ENCODE measurements at regions not wholly inside any gene's neighbourhood (a gene's known extent, or its start where the extent isn't known, plus 50 kb on each side); places are given as distances from the start of the nearest gene placed in this dataset.
A peak's percentile ranks its signal among the peaks of the same experiment; 100 is the strongest.

DNA sequence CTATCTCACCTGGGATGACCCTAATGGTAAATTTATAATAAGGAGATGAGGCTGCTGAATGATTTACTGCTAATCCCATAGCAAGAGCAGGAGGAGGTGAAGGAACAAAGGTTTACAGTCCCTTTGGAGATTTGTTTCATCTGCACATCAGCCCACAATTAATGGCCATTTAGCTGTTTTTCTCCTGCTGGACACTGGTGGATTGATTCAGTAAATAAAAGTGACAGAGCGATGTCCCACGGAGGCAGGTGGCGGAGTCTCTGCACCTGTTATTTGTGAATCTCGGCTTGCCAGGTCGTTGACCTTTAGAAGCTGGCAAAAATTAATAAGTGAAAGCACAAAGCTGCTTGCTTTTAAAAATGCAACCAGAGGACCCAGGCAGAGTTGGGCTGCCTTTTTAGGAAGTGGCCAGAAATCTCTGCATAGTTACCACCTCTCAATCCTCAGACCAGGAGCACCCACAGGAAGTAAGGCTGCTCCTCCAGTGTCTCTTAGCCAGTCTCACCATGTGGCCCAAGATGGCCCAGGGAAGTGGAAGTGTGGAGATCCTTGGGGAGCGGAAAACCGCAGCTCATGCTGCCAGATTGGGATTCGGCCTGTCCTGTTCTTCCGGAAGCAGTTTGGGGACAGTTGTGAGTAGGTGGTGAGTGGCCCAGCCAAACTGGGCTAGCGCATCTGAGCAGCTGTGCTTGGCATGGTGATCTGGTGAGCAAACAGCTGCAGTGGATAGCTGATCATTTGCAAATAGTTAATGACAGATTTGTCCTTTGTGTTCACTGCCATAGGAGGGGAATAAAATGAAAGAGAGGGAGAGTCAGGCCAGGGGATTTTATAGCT is 1005.7 kb upstream of the PIK3C3 start:
- DNase-seq (ENCODE audit: low spot score), result no peak

DNA sequence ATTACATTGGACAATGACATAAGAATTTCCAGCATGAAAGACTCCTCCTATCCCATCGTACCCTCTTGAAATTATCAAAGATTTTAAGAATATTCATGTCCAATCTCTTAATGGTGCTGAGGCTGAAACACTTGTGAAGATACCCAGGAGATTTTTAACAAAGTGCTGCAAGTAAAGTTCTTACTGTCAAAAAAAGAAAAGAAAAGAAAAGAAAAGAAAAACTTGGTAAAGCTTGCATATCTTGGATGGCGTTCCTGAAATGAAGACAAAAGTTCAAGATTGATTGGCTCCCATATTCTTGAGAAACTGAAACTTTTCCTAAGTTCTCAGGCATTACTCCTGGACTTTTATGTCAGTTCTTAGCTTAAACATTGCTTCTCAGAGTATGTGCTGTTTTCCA is 1010.5 kb upstream of the PIK3C3 start:
- DNase-seq (ENCODE audit: low spot score), result no peak

DNA sequence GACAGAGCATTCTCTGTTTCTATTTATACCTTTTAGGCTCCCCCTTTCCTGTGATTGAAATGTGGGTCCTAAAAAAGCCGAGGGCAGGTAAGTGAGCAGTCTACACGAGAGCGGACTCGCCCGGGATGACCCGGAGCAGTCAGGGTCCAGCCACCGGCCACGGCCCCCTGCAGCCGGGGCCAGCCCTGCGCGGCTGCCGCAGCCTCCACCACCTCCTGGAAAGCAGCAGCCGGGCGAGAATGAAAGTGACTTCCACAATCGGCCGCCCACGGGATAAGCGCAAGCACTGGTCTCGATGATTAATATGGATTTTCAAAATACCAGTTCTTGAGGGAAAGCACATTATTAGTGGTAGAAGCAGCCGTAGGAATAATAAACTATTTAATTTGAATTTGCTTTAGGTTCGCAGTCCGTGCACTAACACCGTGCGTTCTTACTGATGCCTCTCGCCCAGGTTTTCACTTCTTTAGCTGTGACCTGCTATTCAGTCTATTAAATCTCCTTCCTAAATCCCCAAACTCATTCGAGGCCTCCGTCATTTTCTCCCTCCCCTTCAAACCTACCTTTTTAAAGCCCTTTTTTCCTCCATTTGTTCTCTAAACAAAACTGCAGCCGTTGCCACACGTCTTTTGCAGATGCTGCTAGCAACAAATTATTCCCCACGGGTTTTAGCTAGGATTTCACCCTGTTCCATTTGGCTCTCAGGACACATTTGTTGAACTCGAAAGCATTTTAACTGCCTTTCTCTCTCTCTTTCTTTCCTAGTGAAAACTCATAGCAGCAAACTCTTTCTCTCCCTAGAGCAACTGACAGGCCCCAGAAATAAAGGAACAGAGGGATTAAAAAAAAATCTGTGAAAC is 1015.1 kb upstream of the PIK3C3 start:
- no peak for DNase-seq (ENCODE audit: low spot score)

DNA sequence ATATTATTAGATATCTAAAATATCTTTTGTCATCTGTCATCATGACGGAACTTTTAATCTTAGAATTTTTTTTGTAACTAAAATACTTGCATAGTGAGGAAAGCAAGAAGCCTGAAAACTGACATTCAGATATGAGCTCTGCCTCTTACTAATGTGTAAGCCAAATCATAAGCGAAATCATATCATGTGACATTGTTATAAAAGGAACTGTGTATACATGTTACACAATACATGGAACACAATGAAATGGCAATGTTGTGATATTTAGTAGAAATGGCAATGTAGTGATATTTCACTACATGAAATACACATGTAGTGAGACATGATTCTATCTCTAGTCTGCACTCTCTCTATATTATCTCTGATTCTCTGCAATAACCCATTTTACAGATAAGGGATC is 1016.4 kb upstream of the PIK3C3 start:
- DNase-seq (ENCODE audit: low spot score), result no peak

DNA sequence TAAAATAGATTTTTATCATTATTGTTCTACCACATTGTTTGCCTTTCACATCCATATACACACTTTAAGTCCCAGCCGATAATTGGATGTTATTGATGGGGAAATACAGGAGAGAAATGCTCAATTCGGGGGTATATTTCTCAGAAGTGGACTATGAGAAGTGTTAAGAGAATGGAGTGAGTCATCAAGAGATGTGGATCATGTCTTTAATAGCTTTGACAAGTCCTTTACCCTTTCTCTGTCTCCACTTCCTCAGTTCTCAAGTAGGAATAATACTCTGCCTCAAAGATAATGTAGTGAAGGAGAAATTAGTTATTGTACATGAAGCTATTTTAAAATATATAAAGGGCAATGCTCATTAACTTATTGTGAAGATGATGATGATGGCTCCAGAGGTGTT is 1017.6 kb upstream of the PIK3C3 start:
- no peak for DNase-seq (ENCODE audit: low spot score)

DNA sequence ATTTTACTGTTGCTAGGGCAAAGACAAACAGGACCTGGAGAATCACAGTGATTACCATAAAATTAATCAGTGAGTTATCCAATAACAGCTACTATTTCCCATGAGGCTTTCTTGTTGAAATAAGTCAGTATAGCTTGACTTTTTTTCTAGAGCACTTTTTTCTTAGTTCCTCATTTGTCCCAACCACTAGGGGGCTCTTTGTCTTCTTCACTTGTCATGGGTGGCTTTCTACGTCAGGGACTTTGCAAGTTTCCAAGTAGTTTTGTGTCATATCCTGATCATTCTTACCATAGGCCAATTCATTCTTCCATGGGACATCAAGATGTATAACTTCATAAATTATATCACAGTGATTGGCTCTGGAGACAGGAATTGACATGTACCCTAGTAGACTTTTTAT is 1019.6 kb upstream of the PIK3C3 start:
- DNase-seq (ENCODE audit: low spot score), result no peak

DNA sequence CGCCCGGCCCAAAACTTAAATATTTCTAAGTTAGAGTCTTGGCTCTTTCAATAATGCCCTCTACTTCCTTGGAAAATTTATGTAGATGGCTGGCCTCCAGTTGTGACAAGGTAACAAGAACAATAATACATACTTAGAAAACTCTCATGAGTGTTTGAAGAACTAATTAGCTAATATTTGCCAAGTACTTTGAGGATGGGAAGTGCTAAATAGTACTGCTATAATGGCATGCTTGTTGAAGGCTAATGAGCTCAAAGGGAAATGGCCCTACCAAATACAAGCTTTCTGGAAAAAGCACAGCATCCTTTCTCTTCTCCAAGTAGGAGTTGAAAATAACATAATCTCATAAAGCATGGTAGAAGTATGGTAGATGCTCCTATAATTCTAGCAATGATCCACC is 1022.2 kb upstream of the PIK3C3 start:
- DNase-seq (ENCODE audit: low spot score), result no peak

DNA sequence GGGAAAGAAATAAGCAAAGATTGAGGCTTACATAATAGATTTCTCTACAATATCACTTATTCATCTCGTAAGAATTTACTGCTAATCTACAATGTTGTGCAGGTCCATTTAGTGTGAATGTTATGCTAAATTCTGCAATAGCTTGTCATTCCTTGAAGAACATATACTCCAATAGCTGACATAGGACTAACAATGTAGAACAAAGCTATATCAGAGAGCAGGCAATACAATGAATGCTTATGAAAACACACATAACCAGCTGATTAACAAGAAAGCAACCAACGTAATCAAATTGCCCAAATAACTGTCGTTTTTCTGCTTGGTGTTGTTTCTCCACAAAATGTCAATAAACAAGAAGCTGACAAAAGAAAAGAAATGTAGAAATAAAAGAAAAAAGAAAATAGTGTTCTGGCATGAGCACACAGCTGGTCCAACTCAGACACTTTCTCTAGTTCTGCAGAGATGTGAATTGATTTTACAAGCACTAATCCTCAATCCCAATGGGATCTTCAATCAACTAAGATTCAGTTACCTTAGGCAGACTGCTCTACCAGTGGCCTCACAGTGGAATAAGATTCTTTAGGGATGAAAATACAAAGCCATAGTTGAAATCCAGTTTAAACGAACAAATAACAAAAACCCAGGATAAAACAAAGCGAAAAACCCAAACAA is 1024.7 kb upstream of the PIK3C3 start:
- no peak for DNase-seq (ENCODE audit: low spot score)

DNA sequence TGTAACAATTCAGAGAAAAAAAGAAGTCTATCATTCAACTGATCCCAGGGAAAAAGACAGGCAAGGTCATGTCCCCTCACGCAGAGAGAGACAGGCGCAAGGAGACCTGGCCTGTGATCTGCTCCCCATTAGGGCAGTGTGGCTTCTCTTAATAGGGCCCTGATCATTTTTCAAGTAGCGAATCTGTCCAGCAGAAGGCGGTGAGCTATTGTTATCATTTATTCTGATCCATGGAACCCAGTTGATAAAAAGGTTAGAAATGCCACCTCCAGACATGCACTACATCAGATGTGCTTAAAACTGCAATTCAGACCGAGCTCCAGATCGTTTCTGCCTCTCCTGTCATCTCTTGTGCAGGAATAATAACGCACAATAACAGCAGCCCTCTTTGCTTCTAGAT is 1025.6 kb upstream of the PIK3C3 start:
- DNase-seq (ENCODE audit: low spot score), result no peak

DNA sequence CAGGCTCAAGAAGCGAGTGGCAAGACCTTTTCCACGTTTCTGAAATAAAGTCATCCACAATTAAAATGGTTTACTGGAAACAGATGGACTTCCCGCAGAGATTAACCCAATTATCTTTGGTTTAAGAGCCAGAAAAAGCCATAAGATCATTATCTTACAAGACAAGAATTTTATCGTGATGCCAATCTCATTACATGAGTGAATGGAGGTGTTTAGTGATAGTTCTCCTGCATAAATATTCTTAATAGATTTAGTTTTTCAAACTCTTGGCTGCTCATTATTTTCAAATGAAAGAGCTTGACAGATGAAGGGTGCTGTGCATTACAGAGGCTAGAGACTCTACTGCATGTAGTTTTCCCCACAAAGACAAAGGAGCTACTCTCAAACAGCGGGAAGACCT is 1028.4 kb upstream of the PIK3C3 start:
- DNase-seq (ENCODE audit: low spot score), result no peak

DNA sequence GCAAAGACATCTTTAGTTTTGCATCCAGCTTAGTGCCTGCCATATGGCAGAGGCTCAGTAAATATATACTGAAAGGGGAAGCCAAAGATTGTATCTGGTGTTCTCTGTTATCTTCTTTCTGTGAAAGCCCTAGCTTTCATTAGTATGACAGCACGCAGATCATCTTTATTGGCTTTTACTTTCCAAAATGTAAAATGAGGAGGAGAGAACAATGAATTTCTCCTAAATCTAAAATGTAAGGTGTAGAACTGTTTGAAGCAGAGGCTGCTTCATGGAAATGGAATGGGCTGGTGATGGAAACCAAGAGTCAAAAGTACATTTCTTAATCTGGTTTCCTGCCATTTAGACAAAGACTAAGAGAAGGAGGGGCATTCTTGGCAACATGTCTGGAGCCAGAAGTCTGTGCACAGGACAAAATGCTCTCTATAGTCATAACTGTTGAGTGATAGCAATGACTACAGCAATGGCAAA is 1029.9 kb upstream of the PIK3C3 start:
- DNase-seq (ENCODE audit: low spot score), result no peak

DNA sequence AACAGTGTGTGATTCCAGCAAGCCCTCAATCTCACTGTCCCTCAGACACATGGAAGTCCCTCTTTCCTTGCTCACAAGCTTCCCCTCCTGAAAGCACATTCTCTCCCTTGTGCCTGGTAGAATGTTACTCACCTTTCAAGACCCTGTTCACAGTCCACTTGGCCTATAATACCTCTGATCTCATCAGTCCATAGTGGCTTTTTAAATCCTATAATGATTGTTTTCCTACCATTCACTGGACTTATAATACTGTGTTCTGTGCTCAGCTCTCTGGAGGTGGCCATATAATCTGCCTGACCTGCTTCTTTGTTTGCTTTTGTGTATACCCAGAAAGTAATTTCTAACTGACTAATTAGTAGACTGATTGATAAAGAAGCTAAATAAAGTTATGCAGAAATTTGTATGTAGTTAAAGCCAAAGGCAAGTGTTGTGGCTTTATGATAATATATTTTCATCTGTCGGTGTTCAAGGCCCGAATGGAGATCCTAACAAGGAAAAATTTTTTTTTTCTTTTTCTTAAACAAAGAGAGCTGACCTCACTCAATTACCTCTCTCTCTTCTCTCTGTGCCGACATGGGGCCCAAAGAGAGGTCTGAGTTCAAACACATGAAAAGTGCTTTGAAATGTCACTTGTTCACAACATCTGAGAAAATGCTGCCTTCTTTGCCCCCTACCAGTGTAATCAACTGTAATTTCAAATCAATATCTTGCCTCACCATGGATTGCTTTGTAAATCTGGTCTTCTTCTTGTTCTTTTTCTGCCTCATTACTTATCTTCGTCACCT is 1033.0 kb upstream of the PIK3C3 start:
- DNase-seq (ENCODE audit: low spot score), result no peak

DNA sequence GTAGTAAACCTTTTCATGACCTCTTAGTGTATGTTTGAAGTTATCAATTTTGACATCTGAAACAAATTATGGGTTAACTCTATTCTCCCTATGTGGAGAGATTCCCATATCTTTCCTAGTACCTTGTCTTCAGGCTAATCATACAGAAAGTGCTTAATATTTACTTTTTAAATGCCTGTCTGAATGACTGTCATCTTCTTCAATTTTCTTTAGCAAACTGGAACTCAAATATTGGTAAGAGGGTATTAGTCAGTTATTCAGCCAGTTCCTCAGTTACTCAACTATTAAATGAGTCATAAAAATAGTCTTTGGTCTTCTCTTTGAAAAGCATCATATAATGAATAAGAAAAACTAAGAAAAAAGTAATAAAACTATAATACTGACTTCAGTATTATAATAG is 1038.0 kb upstream of the PIK3C3 start:
- DNase-seq (ENCODE audit: low spot score), result no peak

DNA sequence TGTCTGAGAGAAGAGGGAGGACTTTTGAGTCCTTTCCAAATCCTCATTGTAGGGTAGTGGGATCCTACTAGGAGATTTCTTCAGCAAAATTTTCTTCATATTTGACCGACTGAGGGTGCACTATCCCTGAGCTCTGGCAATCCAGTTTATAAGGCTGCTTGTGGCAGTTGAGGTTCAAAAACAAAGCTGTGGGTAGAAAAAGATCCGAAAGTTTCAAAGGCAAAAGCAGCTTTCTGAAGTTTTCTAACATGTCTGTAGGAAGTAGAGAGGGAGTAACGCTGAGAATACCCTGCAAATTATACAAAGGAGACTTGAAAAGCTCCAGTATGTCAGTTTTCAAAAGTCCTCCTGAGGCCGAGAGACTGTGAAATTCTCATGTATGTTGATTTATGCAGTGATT is 1039.3 kb upstream of the PIK3C3 start:
- DNase-seq (ENCODE audit: low spot score), result no peak

DNA sequence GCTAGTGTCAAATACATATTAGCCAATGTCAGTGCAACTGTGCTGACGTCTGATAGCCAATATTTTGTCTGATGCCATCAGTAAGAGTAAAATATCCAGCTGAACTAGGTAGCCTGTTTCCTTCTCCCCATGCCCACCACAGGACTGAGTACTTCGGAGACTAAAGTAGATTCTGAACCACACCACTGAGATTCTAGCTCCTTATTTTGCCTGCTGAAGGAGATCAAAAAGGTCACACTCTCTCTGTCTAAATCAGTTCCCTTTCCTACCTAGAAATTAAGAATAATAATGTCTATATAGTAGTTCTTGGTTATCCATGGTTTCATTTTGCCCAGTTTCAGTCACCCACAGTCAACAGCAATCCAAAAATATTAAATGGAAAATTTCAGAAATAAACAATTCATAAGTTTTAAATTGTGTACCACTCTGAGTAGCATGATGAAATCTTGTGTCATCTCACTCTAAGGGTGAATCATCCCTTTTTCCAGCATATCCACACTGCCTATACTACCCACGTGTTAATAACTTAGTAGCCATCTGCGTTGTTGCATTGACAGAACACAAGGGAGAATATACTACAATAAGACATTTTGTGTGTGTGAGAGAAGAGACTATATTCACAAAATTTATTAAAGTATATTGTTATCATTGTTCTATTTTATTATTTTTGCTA is 1043.3 kb upstream of the PIK3C3 start:
- DNase-seq (ENCODE audit: low spot score), result peak; percentile 5

DNA sequence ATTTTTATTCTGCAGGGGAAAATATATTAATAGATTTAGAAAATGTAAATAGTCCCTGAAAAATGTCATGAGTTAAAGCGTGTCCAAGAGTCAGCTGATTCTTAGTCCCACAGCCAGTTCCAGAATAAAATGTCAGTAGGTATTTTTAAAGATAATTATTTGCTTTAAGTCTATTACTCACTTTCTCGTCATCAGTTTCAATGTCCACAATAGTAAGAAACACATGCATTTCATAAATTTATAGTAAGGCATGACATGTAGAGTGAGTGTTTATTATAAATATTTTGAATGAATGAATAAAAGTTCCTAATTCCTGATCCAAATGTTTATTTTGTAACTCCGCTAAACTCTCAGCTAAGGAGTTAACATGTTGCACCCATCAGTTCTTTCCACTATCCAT is 1044.0 kb upstream of the PIK3C3 start:
- DNase-seq (ENCODE audit: low spot score), result no peak

DNA sequence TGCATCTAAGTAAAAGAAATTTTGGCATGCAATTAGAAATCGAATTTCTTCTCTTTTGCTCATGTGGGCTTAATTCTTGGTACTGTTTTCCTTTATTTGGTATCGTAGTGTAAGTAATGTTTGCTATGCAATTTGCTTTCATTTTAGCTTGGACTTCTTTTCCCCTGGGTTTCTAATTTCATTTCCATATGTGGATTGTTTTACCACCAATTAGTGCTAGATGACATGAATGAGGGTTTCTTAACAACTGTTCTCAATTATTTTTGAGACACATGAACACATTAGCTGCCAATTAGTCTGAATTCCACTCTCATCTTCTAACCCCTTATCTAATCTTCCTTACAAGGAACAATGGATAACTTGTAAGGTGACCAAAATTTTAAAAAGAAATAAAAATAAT is 1047.2 kb upstream of the PIK3C3 start:
- DNase-seq (ENCODE audit: low spot score), result no peak

DNA sequence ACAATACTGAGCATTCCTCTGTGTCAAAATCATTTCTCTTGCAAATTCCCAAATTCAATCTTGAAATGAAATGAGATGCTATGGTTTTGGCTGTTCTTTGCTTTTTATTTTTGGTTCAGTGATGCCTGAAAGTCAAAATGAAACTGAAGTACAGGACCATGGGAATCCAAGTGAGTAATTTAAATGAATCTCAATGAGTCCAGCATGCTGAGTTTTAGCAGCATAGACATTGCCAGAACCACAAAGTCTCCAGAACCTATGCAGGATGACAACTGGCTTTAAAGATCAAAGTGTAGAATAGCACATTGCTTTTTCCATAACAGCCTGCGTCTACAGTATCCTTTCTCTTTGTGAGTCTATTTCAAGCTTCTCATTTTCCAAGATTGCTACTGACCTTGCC is 1050.7 kb upstream of the PIK3C3 start:
- DNase-seq (ENCODE audit: low spot score), result no peak

DNA sequence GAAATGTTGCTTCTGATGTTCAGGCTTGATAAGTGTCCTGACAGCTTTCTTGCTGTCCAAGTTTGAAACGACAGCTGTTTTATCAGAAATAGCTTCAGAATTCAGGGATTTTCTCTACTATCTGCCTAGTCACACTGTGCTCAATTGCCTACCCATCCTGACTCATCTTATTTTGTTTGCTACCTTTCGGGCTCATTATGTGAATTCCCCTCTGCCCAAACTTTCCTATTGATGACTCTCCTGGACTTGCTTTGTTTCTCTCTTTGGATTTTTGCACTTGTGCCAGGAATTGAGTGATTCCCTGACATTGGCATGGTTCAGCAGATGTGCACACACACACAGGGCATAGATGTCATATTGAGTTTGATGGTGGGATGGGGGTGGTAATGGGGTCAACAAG is 1052.6 kb upstream of the PIK3C3 start:
- no peak for DNase-seq (ENCODE audit: low spot score)

DNA sequence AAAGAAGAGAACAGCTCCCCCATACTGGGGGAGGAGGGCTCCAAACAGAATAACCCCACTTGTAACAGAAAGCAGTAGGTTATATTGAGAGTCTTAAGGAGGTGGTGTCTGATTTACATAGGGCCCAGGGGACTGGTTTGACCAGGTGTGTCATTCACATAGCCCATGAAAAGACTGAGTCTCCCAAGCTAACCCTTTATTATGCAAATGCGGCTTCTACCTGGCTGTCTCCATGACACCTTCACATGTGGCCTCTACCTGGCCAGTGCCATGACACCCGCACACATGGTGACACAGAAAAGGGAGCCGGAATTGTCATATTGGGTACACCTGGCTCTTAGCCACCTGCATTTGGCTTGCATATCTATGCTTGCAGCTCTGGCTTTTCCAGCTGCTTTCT is 1057.2 kb upstream of the PIK3C3 start:
- DNase-seq (ENCODE audit: low spot score), result no peak

DNA sequence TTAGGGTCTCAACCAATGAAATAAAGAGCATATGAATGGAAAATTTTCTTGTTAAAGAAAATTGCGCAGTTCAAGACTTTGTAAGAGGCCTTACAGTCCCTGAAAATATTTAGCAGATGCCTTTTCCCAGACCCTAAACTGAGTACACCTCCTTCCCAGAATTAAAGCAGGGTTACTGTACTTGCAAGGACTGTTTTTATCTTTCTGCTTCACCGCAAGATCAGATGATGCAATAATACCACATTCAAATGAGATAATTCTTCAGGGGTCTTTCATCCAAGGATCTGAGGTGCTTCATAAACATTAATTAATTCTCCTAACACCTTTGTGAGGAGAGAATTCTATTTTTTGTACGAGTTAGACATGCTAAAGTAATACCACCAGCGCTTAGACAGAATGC is 1071.8 kb upstream of the PIK3C3 start:
- no peak for DNase-seq (ENCODE audit: low spot score)
